WI38 (cell line): ENCODE measurements at regions not wholly inside any gene's neighbourhood (a gene's known extent, or its start where the extent isn't known, plus 50 kb on each side); places are given as distances from the start of the nearest gene placed in this dataset.

Experiments
- H3K4me3 ChIP-seq: 2 replicates; pipeline ENCODE4 v1.5.1; 2011; ENCODE audit warnings: low read depth, mild to moderate bottlenecking, control low read depth, low read length
- CTCF ChIP-seq: IDR thresholded peaks from 2 replicates; pipeline ENCODE4 v1.5.1; 2012; ENCODE audit warnings: low read depth, mild to moderate bottlenecking, control low read depth, low read length

GRCh38 chr18:39618265-39619003 is 2052.8 kb upstream of the CELF4 start:
- TF ChIP-seq CTCF, result no peak
- H3K4me3 ChIP-seq, result no peak overlapping the region

GRCh38 chr18:39611381-39612100 is 2045.9 kb upstream of the CELF4 start:
- no peak overlapping the region for H3K4me3 ChIP-seq
- TF ChIP-seq CTCF, result no peak

- H3K4me3 ChIP-seq, result no peak overlapping the region
- TF ChIP-seq CTCF, result no peak
Measured at GRCh38 chr18:39607034-39607433, 2041.4 kb upstream of the CELF4 start.

- H3K4me3 ChIP-seq, result no peak overlapping the region
- no peak for TF ChIP-seq CTCF
Measured at GRCh38 chr18:39604836-39605235, 2039.2 kb upstream of the CELF4 start.

GRCh38 chr18:39602131-39602530 is 2036.5 kb upstream of the CELF4 start:
- TF ChIP-seq CTCF, result no peak
- H3K4me3 ChIP-seq, result no peak overlapping the region

- H3K4me3 ChIP-seq, result no peak overlapping the region
- TF ChIP-seq CTCF, result no peak
Measured at GRCh38 chr18:39600894-39601293, 2035.3 kb upstream of the CELF4 start.

- no peak for TF ChIP-seq CTCF
Measured at GRCh38 chr18:39599251-39599650, 2033.7 kb upstream of the CELF4 start.

More at GRCh38 chr18:39599251-39599650, 2033.7 kb upstream of the CELF4 start:
- no peak overlapping the region for H3K4me3 ChIP-seq
